NCI-H1105 treated with DMSO at 0.1 percent for 48 hours (cell line): ENCODE measurements at regions not wholly inside any gene's neighbourhood (a gene's known extent, or its start where the extent isn't known, plus 50 kb on each side); places are given as distances from the start of the nearest gene placed in this dataset.
A peak's percentile ranks its signal among the peaks of the same experiment; 100 is the strongest.
"Not testable (repeated sequence)": the region's sequence is repeated elsewhere in the genome, so short reads cannot be mapped to it uniquely, and the experiment has no call there.

Source experiments
- DNase-seq: peaks from one replicate; lab custom pipeline; 2025; lab: John Stamatoyannopoulos, UW

DNA sequence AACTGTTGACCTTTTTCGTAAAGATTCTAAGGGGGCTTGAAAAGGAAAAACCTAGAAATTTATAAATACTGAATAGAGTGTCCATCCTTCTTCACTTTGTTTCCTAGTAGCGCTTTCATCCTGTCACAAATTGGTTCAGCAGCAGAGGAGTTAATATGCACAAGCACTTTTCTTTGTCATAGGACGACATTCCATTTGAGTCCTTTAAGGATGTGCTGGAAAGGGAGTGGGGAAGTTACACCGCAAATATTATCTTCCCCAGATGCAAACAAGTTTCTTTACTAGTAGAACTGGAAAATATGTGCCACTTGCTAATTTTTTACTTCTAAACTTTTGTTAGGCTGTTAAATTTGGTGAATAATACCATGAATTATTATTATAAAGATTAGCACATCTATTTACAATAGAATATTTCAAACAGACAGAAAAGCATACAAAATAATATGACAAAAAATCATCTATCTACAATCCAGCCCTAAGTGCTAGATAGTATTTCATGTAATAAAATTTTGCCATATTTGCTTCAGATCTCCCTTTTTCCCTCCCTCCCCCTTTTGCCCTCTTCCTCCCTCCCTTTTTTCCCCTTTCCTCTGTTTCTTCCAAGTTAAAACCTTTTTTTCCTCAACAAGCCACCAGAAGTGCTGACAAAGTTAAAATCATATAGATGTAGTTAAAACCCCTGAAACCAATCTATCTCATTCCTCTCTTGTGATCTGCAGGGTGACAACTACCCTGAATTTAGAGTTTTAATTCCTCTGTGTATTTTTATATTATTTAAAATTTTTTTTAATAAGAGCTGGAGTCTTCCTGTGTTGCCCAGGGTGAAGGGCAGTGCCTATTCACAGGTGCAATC is 50.5 kb upstream of the MAP4K3 start:
- no peak for DNase-seq

DNA sequence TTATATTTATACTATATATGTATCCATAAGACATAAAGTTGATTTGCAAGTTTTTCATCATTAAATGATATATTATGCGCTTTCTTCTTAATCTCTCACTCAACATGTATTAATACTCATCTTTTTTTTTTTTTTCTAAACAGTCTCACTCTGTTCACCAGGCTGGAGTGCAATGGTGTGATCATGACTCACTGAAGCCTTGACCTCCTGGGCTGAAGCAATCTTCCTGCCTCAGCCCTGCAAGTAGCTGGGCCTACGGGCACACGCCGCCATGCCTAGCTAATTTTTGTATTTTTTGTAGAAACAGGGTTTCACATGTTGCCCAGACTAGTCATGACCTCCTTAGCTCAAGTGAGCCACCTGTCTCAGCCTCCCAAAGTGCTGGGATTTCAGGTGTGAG is 51.4 kb upstream of the MAP4K3 start:
- no peak for DNase-seq

DNA sequence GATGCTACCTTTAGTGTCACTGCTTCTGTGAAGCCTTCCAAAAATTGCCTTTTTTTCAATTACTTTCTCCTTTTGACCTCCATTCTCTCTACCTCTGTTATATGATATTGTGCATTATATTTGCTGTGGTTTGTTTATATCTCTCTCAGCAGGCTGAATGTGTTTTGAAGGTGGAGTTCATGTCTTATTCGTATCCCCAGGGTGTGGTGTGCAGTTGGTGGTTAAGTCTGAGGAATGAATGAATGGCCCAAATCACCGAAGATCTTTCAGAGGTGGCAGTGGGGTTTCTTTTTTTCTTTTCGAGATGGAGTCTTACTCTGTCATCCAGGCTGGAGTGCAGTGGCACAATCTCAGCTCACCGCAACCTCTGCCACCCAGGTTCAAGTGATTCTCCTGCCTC is 53.5 kb upstream of the MAP4K3 start:
- no peak for DNase-seq

DNA sequence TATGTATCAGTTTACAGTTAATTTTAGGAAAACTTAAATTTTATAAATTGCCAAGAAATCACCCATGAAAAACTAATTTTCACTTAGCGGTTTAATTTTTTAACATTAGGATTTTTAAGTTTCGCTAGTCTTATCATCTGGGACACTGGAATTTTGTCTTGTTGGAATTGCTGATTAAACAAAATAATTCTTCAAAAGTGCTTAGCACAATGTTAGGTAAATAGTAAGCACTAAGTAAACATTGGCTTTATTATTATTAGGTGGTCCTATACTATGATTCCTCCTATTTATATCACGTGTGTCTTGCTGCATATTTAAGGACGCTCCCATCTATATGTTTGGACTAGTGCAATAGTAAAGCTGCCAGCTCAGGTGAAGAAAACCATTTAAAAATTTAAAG is 54.6 kb upstream of the MAP4K3 start:
- no peak for DNase-seq

DNA sequence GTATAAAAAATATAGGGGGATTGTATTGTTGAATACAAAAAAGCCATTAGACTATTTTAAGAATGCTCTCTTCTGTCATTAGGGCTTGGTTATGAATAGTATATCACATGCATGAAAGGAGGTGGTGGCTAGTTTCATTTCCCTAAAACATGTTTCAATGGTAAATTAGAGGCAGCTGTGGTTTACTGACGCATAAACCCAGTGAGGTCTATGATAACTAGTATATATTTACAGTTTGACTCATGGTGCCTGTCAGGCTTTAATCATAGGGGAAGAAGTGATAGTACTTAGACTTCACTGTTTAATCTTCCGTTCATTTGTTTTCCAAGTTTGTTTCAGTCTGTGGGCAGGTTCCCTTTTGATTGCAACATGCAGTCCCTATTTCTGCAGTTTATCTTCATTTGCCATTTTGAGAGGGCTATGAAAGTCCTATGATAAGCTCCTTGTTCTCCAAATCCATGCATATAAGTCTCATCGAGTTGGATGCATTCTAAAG is 55.1 kb upstream of the MAP4K3 start:
- DNase-seq, result no peak

DNA sequence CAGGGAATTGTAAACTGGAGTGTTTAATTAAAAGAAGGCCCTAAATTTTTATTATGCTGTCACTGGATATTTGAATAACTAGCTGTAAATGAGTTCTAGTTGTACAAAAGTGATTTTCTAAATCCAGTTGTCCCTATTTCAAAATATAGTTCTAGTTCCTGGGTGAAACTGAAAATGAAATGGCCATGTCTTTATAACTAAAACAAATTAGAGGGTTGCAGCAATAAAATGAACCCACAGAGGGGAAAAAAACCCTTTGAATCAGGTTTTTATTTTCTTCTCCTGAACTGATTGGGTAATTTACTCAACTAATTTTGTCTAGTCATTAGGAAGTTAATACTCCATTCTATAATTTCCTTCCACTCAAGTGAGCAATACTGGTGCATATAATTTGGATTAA is 55.6 kb upstream of the MAP4K3 start:
- DNase-seq, result no peak

DNA sequence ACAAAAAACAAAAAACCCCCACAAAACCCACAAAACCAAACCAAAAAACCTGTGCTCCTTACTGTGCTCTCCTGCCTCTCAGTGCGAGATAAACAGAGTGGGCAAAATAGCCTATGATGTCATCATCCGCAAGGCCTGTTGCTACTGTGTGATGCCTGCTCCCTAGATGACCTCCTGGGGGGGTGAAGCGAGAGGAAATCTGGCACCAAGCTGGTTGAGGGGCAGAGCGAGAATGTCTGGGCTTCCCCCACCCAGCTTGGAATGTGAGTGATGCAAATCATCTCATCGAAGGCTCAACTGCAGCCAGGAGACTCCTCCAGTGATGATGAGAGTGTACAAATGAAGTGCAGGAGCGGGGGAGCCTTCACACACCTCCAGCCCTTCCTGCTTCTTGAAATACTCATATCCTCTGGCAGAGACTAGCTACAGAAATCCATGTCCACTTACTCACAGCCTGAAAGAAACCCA is 57.7 kb upstream of the MAP4K3 start:
- no peak for DNase-seq

DNA sequence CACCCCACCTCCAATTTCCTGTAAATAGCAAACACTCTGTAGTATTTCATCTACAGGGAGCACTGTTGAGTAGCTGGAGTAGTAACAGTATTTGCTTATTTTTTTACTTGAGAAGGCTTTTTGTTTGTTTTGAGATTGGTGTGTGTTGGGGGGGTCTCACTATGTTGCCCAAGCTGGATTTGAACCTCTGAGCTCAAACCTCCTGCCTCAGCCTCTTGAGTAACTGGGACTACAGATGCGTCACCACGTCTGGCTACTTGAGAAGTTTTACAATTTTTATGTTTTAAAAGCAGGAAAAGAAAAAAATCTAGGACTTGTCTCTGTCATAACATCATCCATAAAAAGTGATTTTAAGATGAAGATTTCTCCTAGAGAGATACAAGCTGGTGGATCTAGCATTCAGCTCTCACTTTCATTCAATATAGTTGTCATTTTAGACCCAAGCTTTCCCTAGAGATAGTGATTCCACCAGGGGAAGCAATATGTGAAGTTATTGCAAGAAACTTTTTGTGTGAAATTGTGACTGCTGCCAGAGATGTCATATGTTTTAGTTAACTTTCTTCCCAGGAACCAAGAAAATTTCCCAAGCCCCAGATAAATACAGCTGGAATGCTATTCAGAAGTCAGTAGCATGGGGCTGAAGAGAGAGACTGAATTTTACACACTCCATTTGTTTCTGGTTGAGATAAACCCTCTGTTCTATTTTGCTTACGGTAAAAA is 60.2 kb upstream of the MAP4K3 start:
- DNase-seq, result no peak

DNA sequence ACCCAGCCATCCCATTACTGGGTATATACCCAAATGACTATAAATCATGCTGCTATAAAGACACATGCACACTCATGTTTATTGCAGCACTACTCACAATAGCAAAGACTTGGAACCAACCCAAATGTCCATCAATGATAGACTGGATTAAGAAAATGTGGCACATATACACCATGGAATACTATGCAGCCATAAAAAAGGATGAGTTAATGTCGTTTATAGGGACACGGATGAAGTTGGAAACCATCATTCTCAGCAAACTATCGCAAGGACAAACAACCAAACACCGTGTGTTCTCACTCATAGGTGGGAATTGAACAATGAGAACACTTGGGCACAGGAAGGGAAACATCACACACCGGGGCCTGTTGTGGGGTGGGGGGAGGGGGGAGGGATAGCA is 61.1 kb upstream of the MAP4K3 start:
- DNase-seq, result not testable (repeated sequence)

DNA sequence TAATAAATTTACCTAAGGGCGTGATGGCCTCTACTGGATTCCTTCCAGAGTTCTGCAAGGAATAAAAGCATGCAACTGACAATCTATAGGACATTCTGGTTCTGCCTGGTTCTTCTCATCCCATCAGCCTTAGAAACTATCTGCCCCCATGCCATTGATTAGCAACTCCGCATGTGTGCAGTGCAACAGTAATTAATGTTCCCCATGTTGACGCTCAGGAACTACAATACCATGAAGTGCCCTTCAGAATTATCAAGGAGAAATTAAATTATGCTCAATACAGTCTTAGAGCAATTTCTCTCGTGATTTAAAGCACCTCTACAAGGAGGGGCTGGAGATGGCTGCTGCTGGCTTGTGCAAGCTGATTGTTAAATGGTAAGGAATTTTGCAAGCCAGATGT is 61.7 kb upstream of the MAP4K3 start:
- no peak for DNase-seq

DNA sequence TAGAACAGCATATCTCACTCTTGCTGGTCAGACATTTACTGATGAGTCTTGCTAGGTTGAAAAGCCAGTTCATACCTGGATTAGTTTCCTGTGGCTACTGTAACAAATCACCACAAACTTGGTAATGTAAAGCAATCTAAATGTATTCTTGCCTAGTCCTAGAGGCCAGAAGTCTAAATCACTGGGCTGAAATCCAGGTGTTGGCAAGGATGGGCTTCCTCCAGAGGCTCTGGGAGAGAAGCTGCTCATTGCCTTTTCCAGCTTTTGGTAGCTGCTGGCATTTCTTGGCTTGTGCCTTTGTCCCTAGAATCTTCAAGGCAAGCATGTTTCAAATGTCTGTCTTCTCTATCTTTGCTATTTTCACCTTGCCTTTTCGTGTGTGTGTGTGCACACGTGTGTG is 62.3 kb upstream of the MAP4K3 start:
- no peak for DNase-seq

DNA sequence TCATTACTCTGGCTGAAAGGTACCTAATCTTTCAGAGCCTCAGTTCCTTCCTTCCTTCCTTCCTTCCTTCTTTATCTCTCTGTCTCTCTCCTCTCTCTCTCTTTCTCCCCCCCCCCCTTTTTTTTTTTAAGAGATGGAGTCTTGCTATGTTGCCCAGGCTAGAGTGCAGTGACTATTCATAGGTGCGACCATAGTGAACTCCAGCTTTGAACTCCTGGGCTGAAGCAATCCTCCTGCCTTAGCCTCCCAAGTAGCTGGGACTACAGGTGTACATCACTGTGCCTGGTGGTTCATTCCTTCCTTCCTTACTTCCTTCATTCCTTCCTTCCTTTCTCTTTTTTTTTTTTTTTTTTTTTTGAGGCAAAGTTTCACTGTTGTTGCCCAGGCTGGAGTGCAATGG is 64.3 kb upstream of the MAP4K3 start:
- DNase-seq, result no peak

DNA sequence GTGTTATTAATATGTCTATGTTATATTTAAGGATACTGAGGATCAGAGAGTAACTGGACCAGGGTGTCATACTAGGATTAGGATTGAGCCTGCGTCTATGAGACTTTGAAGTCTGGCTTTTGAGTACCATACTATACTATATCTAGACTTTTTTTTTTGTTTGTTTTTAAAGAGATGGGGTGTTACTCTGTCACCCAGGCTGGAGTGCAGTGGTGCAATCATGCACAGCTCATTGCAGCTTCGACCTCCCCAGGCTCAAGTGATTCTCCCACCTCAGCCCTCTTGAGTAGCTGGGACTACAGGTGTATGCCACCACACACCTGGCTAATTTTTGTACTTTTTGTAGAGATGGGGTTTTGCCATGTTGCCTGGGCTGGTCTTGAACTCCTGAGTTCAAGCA is 66.2 kb upstream of the MAP4K3 start:
- no peak for DNase-seq

DNA sequence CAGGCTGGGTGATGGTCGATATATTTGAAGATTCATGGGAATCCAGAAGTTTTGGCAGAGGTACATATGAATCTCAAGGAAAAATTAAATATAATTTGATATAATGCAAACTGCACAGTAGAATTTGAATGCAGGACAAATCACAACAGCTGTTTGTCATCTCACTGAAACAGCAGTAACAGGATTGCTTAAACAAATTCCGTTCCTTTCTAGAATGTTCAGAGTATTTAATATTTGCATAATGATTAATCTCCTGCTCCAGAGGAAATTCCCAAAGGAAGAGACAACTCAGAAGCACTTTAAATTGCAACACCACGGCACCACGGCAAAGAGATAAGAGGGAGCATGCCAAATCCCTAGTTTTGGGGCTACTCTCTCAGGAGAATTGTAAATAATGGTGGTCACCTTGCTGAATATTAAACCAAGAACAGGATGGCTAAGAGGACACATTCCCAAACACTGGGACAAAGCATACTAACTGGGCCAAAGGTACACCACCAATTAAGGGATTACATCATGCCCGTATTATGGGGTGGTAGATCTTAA is 67.8 kb upstream of the MAP4K3 start:
- no peak for DNase-seq

DNA sequence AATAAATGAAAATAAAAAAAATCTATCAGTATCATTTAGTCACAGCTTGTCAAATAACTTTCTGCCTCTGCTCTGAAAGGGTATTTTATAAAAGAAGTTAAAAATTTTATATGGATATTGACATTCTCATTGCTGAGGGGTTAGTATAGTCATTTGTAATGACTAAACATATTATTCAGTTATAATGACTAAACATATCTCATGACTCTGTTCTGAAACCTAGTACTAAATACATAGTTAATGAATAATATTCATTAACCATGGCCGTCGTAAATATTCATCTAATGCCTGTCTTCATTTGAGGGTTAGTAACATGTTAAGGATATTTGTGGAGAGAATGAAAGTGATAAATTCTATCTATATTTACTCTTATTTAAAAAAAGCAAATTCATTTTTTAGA is 69.1 kb upstream of the MAP4K3 start:
- DNase-seq, result no peak

DNA sequence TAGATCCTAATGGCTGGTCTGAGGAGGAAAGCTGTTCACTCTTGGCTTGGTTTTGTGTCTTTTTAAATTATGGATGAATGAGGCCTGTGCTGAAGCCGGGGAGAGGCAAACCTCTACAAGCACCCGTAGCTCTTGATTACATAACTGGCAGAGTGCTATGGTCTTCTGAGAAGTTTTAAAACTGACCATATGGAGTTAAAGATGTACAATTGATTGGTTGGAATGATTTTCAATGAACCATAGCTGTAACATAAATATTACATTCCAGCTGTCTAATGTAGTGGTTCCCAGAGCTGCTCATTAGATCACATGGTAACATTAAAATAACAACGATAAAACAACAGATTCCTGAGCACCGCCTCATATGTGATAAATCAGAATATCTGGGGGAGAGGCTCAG is 71.1 kb upstream of the MAP4K3 start:
- no peak for DNase-seq

DNA sequence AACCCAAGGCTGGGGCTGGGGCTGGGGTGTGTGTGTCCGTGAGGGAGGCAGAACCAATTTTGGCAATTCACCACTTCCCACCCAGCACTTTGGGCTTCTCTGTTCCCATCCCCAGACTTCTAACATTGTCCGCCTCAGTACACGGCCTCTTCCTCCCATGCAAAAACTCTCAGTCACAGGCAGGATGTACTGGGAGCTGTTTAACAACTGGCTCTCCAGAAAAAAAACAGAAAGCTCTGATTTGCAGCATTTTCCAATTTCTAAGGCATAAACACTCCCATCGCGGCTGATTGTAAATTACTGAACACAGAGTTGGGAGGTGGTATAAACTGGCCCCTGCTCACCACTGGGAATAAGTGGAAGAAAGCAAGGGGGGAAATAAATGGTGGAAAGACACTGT is 73.1 kb upstream of the MAP4K3 start:
- DNase-seq, result no peak

DNA sequence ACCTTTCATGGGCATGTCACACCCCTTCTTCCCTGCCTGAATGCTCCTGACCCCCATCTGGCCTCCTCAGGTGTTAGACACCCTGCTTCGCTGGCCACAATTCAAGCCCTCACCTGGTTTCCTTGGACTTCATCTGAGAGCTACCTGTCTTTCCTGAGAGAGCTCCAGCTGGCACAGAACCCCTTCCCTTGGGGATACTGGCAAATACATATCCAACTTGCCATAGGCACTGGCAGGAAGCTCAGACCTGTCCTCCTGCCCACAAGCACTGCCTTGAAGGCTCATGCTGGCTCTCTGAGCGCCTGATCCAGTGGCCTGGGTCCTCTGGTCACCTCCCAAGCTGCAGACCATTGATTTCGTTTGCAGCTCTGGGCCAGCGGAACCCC is 74.1 kb upstream of the MAP4K3 start:
- no peak for DNase-seq

DNA sequence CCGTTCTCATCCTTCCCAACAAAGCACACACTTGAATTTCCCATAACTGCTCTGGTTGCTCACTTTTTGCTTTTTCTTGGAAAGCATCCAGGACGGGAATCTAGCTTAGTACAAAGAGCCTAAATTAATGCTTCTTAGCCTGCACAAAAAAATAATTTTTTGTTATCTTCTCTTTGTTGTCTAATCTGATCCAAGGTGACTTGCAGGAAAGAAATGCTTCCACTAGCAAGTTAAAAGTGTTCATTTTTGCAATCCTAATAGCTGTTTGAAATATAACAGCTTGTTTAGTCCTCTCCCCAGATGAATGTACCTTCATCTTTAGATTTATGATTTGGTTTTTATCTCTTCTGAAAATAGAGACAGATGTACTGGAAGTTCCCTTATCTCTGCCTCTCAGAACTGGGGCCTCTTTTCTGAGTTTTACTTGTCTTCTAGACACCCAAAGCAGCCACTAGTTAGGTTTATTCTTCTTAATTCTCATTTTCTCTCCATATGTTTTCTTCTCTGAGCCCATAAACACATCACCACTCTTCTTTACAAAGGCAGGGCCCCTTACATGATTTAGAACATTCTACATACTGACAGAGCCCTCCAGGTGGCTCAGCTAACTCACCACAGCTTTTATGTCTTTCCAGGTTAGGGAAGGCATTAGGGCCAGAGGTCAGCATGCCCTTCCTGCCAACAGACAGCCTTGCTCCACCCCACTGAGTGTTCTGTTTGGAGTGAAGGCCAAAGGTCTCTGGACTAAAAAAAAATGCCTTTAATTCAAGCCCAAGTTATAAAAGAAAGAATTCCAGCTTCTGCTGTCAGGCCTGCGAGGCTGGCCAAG is 74.7 kb upstream of the MAP4K3 start:
- DNase-seq, result no peak

DNA sequence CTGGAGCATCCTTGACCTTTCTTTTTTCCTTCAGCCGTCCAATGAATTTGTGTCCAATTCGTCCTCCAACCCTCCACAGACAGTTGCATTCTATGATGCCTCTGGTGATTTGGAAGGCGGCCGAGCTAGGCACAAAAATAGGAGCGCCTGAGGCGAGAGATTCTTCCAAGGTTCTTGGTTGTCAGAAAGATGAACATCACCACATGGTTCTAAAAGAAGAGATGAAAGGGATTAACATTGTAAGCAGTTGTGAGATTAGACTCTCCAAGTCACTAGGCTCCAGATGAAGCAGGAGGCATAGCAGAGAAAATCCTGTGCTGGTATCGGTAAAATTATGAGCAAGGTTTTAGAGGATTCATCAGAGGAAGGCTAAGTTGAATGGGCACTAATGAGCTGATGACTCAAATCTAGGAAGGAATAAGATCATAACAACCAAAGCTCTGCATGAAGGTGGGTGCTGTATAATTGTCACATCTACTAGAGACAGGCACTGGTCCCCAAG is 75.4 kb upstream of the MAP4K3 start:
- no peak for DNase-seq

DNA sequence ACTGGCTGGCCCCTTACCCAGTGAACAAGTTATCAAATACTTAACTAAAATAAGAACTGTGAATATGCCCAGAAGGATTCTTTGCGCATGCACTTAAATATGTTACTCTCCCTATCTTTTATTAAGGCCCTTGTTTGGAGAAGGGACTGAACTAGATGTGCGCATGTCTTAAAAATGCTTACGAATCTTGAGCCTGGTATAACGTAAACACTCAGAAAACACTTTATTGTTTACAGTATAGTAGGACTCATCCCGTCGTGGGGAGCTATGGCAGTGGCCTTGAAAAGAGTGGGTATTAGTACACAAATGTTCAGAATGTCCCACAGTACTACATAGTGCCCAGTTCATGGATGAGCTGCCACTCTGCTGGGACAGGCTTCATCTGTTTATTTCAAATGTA is 75.9 kb upstream of the MAP4K3 start:
- no peak for DNase-seq

DNA sequence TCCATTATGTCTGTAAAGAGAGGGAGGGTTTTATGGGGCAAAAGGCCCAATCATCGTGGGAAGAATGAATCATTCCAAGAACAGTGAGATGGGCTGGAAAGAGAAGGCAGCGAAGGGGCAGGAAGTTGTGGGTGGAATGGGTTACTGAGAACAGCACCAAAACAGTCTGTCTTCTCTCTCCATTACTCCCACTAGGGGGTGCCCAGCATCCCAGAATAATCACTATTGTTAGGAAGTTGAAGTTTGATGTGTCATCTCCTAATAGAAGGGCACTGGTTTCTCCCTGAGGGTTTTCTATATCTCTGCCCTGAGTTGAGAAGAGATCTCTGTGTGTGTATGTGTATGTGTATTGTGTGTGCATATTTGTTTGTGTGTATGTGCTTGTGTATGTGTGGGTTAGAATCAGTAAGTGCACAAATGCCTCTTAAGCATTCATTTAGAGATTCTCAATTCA is 76.6 kb upstream of the MAP4K3 start:
- DNase-seq, result peak; percentile 25
